Stimulated activated naive CD8-positive, alpha-beta T cell treated with anti-CD3 and anti-CD28 coated beads, Interleukin-15, Interleukin-2, amounts not matched to agents 100 ng/mL and 50 ng/mL, for 24 hours (primary cell): ENCODE measurements at regions not wholly inside any gene's neighbourhood (a gene's known extent, or its start where the extent isn't known, plus 50 kb on each side); places are given as distances from the start of the nearest gene placed in this dataset.
"Not testable (repeated sequence)": the region's sequence is repeated elsewhere in the genome, so short reads cannot be mapped to it uniquely, and the experiment has no call there.

ENCODE experiments used
- H3K27ac Mint-ChIP-seq: one replicate; pipeline ENCODE4 v1.8.0; 2021; ENCODE audit warnings: mild to moderate bottlenecking, mixed read lengths
- H3K27me3 Mint-ChIP-seq: one replicate; pipeline ENCODE4 v1.8.0; 2021; ENCODE audit warnings: mixed read lengths
- H3K36me3 Mint-ChIP-seq: one replicate; pipeline ENCODE4 v1.8.0; 2021; ENCODE audit warnings: low read depth, mixed read lengths
- H3K4me1 Mint-ChIP-seq: one replicate; pipeline ENCODE4 v1.8.0; 2021; ENCODE audit warnings: low read depth, mixed read lengths
- H3K4me3 Mint-ChIP-seq: one replicate; pipeline ENCODE4 v1.8.0; 2021; ENCODE audit warnings: mild to moderate bottlenecking, mixed read lengths
- H3K9me3 Mint-ChIP-seq: one replicate; pipeline ENCODE4 v1.8.0; 2021; ENCODE audit warnings: mixed read lengths

- Mint-ChIP-seq H3K27me3 (peaks cover 16% of the 10 kb centered on the region), H3K4me3 (no peak overlapping the region), H3K27ac (no peak overlapping the region), H3K9me3 (peaks cover 15% of the 10 kb centered on the region), H3K36me3 (no peaks in the 10 kb centered on the region), H3K4me1 (no peaks in the 10 kb centered on the region)
Observed at GRCh38 chr17:31660684-31661083, 198.4 kb downstream of the COPRS start.

GRCh38 chr17:31657876-31658275, 201.2 kb downstream of the COPRS start:
- H3K27me3 Mint-ChIP-seq: peaks cover 16% of the 10 kb centered on the region

GRCh38 chr17:31654936-31655335, 204.1 kb downstream of the COPRS start:
- no peak overlapping the region for H3K27ac Mint-ChIP-seq
- H3K36me3 Mint-ChIP-seq: no peaks in the 10 kb centered on the region
- H3K9me3 Mint-ChIP-seq: no peaks in the 10 kb centered on the region
- H3K4me1 Mint-ChIP-seq: no peaks in the 10 kb centered on the region
- peaks cover 13% of the 10 kb centered on the region for H3K27me3 Mint-ChIP-seq
- no peak overlapping the region for H3K4me3 Mint-ChIP-seq

More at GRCh38 chr17:31657876-31658275, 201.2 kb downstream of the COPRS start:
- Mint-ChIP-seq H3K36me3 (no peaks in the 10 kb centered on the region), H3K27ac (no peak overlapping the region), H3K4me1 (no peaks in the 10 kb centered on the region), H3K9me3 (peaks cover 4% of the 10 kb centered on the region), H3K4me3 (no peak overlapping the region)

GRCh38 chr17:31653691-31654090, 205.4 kb downstream of the COPRS start:
- Mint-ChIP-seq H3K36me3 (no peaks in the 10 kb centered on the region), H3K27me3 (peaks cover 12% of the 10 kb centered on the region), H3K4me1 (no peaks in the 10 kb centered on the region), H3K27ac (no peak overlapping the region), H3K4me3 (no peak overlapping the region), H3K9me3 (no peaks in the 10 kb centered on the region)

- H3K4me1 Mint-ChIP-seq: no peaks in the 10 kb centered on the region
Observed at GRCh38 chr17:31650756-31651520, 208.1 kb downstream of the COPRS start.

GRCh38 chr17:31649302-31649701, 209.7 kb downstream of the COPRS start:
- Mint-ChIP-seq H3K4me1 (no peaks in the 10 kb centered on the region), H3K9me3 (peaks cover 13% of the 10 kb centered on the region), H3K4me3 (no peak overlapping the region), H3K27ac (no peak overlapping the region), H3K36me3 (no peaks in the 10 kb centered on the region), H3K27me3 (peaks cover 5% of the 10 kb centered on the region)

More at GRCh38 chr17:31650756-31651520, 208.1 kb downstream of the COPRS start:
- no peak overlapping the region for H3K4me3 Mint-ChIP-seq
- H3K27me3 Mint-ChIP-seq: peaks cover 5% of the 10 kb centered on the region
- H3K36me3 Mint-ChIP-seq: no peaks in the 10 kb centered on the region
- H3K27ac Mint-ChIP-seq: no peak overlapping the region
- H3K9me3 Mint-ChIP-seq: peaks cover 7% of the 10 kb centered on the region

- H3K9me3 Mint-ChIP-seq: peaks cover 19% of the 10 kb centered on the region
- H3K27ac Mint-ChIP-seq: no peak overlapping the region
- H3K36me3 Mint-ChIP-seq: no peaks in the 10 kb centered on the region
- H3K27me3 Mint-ChIP-seq: peaks cover 15% of the 10 kb centered on the region
- H3K4me1 Mint-ChIP-seq: no peaks in the 10 kb centered on the region
- no peak overlapping the region for H3K4me3 Mint-ChIP-seq
Observed at GRCh38 chr17:31647661-31648060, 211.4 kb downstream of the COPRS start.

GRCh38 chr17:31646642-31647041, 212.4 kb downstream of the COPRS start:
- no peaks in the 10 kb centered on the region for H3K4me1 Mint-ChIP-seq
- no peaks in the 10 kb centered on the region for H3K36me3 Mint-ChIP-seq
- H3K27me3 Mint-ChIP-seq: peaks cover 16% of the 10 kb centered on the region
- no peak overlapping the region for H3K4me3 Mint-ChIP-seq
- peaks cover 19% of the 10 kb centered on the region for H3K9me3 Mint-ChIP-seq
- no peak overlapping the region for H3K27ac Mint-ChIP-seq

- Mint-ChIP-seq H3K27me3 (peaks cover 19% of the 10 kb centered on the region), H3K9me3 (peaks cover 23% of the 10 kb centered on the region), H3K36me3 (no peaks in the 10 kb centered on the region), H3K4me3 (no peak overlapping the region), H3K27ac (no peak overlapping the region), H3K4me1 (no peaks in the 10 kb centered on the region)
Observed at GRCh38 chr17:31645351-31645750, 213.7 kb downstream of the COPRS start.

GRCh38 chr17:31631766-31632165, 227.3 kb downstream of the COPRS start:
- no peak overlapping the region for H3K4me3 Mint-ChIP-seq
- peaks cover 38% of the 10 kb centered on the region for H3K27me3 Mint-ChIP-seq
- no peaks in the 10 kb centered on the region for H3K4me1 Mint-ChIP-seq
- no peak overlapping the region for H3K27ac Mint-ChIP-seq
- H3K9me3 Mint-ChIP-seq: no peaks in the 10 kb centered on the region
- H3K36me3 Mint-ChIP-seq: no peaks in the 10 kb centered on the region

GRCh38 chr17:31630866-31631265, 228.2 kb downstream of the COPRS start:
- H3K27me3 Mint-ChIP-seq: peaks cover 44% of the 10 kb centered on the region
- H3K36me3 Mint-ChIP-seq, H3K9me3 Mint-ChIP-seq, H3K4me3 Mint-ChIP-seq, H3K27ac Mint-ChIP-seq, H3K4me1 Mint-ChIP-seq: not testable (repeated sequence)

GRCh38 chr17:31629696-31630470, 229.2 kb downstream of the COPRS start:
- no peaks in the 10 kb centered on the region for H3K4me1 Mint-ChIP-seq
- no peak overlapping the region for H3K27ac Mint-ChIP-seq
- H3K4me3 Mint-ChIP-seq: no peak overlapping the region
- no peaks in the 10 kb centered on the region for H3K36me3 Mint-ChIP-seq
- peaks cover 48% of the 10 kb centered on the region for H3K27me3 Mint-ChIP-seq
- peaks cover 4% of the 10 kb centered on the region for H3K9me3 Mint-ChIP-seq

GRCh38 chr17:31627960-31628359, 231.1 kb downstream of the COPRS start:
- no peaks in the 10 kb centered on the region for H3K36me3 Mint-ChIP-seq
- H3K27ac Mint-ChIP-seq: no peak overlapping the region
- H3K27me3 Mint-ChIP-seq: peaks cover 48% of the 10 kb centered on the region
- no peak overlapping the region for H3K4me3 Mint-ChIP-seq
- peaks cover 14% of the 10 kb centered on the region for H3K9me3 Mint-ChIP-seq
- no peaks in the 10 kb centered on the region for H3K4me1 Mint-ChIP-seq

GRCh38 chr17:31623990-31624389, 232.5 kb downstream of the RAB11FIP4 start:
- H3K27me3 Mint-ChIP-seq: peaks cover 37% of the 10 kb centered on the region
- H3K27ac Mint-ChIP-seq: no peak overlapping the region
- peaks cover 24% of the 10 kb centered on the region for H3K9me3 Mint-ChIP-seq
- no peaks in the 10 kb centered on the region for H3K36me3 Mint-ChIP-seq
- no peaks in the 10 kb centered on the region for H3K4me1 Mint-ChIP-seq
- H3K4me3 Mint-ChIP-seq: no peak overlapping the region

- Mint-ChIP-seq H3K9me3 (peaks cover 24% of the 10 kb centered on the region), H3K4me3 (no peak overlapping the region), H3K36me3 (no peaks in the 10 kb centered on the region), H3K27me3 (peaks cover 29% of the 10 kb centered on the region), H3K4me1 (no peaks in the 10 kb centered on the region), H3K27ac (no peak overlapping the region)
Observed at GRCh38 chr17:31622500-31622899, 231.0 kb downstream of the RAB11FIP4 start.
